Cerebellar cortex (tissue), 1 donor: ENCODE measurements at regions not wholly inside any gene's neighbourhood (a gene's known extent, or its start where the extent isn't known, plus 50 kb on each side); places are given as distances from the start of the nearest gene placed in this dataset.
"Not testable (repeated sequence)": the region's sequence is repeated elsewhere in the genome, so short reads cannot be mapped to it uniquely, and the experiment has no call there.

Experiments
- DNase-seq: peaks from one replicate; pipeline ENCODE4 v3.0.0-alpha.2; 2015; ENCODE audit warnings: low spot score

- DNase-seq, result no peak
Measured at GRCh38 chr6:9830808-9831207, 584.1 kb downstream of the TFAP2A start.

- no peak for DNase-seq
Measured at GRCh38 chr6:9825526-9825925, 589.3 kb downstream of the TFAP2A start.

GRCh38 chr6:9810727-9811126 is 604.1 kb downstream of the TFAP2A start:
- not testable (repeated sequence) for DNase-seq

- no peak for DNase-seq
Measured at GRCh38 chr6:9810286-9810685, 604.6 kb downstream of the TFAP2A start.

GRCh38 chr6:9806195-9806594 is 608.7 kb downstream of the TFAP2A start:
- DNase-seq, result no peak

GRCh38 chr6:9801249-9801754 is 613.6 kb downstream of the TFAP2A start:
- DNase-seq, result no peak

- DNase-seq, result no peak
Measured at GRCh38 chr6:9799582-9799981, 615.3 kb downstream of the TFAP2A start.

GRCh38 chr6:9796827-9797226 is 618.0 kb downstream of the TFAP2A start:
- DNase-seq, result no peak

GRCh38 chr6:9795880-9796279 is 619.0 kb downstream of the TFAP2A start:
- no peak for DNase-seq

GRCh38 chr6:9789201-9789600 is 625.7 kb downstream of the TFAP2A start:
- DNase-seq, result no peak

GRCh38 chr6:9784786-9785185 is 630.1 kb downstream of the TFAP2A start:
- no peak for DNase-seq

GRCh38 chr6:9783567-9783966 is 631.3 kb downstream of the TFAP2A start:
- DNase-seq, result no peak

GRCh38 chr6:9766240-9766915 is 648.5 kb downstream of the TFAP2A start:
- DNase-seq, result no peak

- no peak for DNase-seq
Measured at GRCh38 chr6:9761220-9761619, 653.7 kb downstream of the TFAP2A start.

GRCh38 chr6:9754515-9754914 is 660.4 kb downstream of the TFAP2A start:
- no peak for DNase-seq

- DNase-seq, result no peak
Measured at GRCh38 chr6:9745966-9746365, 668.9 kb downstream of the TFAP2A start.

GRCh38 chr6:9745476-9745875 is 669.4 kb downstream of the TFAP2A start:
- no peak for DNase-seq

- DNase-seq, result no peak
Measured at GRCh38 chr6:9744119-9744518, 670.8 kb downstream of the TFAP2A start.

- DNase-seq, result no peak
Measured at GRCh38 chr6:9732056-9732455, 682.8 kb downstream of the TFAP2A start.

- DNase-seq, result not testable (repeated sequence)
Measured at GRCh38 chr6:9725776-9726175, 689.1 kb downstream of the TFAP2A start.

- DNase-seq, result no peak
Measured at GRCh38 chr6:9717568-9717967, 697.3 kb downstream of the TFAP2A start.

- DNase-seq, result no peak
Measured at GRCh38 chr6:9711365-9711764, 703.5 kb downstream of the TFAP2A start.

- no peak for DNase-seq
Measured at GRCh38 chr6:9710574-9710973, 704.3 kb downstream of the TFAP2A start.

- no peak for DNase-seq
Measured at GRCh38 chr6:9708600-9708999, 706.3 kb downstream of the TFAP2A start.
